Activated CD4-positive, alpha-beta T cell treated with anti-CD3 and anti-CD28 coated beads, Interleukin-2, Interleukin-4, amounts not matched to agents 100 ng/mL and 50 ng/mL, durations not matched to agents 16 hours and 8 hours (primary cell): ENCODE measurements at regions not wholly inside any gene's neighbourhood (a gene's known extent, or its start where the extent isn't known, plus 50 kb on each side); places are given as distances from the start of the nearest gene placed in this dataset.
A peak's percentile ranks its signal among the peaks of the same experiment; 100 is the strongest.

Source experiments
- DNase-seq: peaks from one replicate; pipeline ENCODE4 v3.0.0-alpha.2; 2020; ENCODE audit warnings: low spot score

DNA sequence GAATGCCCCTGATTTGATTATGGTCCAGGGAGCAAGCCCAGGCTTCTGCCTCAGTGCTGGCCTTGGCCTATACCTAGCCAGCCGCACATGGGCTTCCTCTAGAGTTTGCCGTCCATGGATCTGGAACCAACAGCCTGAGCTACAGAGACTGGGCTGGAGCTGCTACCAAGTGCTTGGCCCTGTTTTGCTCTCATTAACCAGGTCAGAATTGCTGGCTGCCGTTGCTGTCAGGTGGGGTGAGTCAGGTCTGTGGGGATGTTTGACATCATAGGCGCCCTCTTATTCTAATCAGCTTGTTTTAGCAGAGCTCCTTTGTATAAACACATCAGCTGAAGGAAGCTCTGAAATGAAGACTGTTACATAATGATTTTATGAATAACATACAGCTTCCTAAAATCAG is 83.1 kb upstream of the PHACTR2 start:
- DNase-seq, result no peak

DNA sequence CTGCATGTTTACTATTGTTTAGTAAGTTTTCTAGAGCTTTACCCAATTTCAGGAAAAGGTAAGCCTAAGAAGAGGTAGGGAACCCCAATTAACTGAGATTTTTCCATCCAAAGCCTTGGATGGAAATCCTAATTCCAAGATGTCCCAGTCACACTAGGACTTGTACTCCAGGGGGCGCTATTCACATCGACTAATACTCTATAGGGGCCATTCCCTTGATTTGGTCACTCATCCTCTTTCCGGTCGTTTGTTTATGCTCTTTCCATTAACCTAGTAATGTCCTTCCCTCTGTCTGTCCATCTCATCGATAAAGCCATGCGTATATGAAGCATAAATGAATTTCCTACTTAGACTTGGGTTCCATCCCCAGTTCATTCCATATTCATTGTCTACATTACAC is 80.8 kb upstream of the FUCA2 start:
- no peak for DNase-seq

DNA sequence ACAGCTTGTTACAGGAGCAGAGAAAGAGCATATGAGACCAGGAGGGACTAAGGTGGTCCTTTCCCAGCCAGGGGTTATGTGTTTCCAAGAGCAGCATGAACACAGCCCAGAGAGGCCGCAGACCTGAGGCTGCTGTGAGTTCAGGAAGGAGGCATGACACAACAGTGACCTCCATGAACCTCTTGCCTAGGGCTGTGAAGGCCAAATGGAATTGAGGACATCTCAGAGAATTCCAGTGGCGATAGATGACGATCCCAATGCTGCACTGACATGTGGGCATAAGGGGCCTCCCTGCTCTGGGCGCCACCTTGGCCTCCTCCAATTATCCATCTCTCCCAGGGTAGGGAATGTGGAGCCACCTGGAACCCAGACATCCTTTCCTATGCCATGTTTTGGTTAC is 79.9 kb upstream of the FUCA2 start:
- DNase-seq, result no peak

DNA sequence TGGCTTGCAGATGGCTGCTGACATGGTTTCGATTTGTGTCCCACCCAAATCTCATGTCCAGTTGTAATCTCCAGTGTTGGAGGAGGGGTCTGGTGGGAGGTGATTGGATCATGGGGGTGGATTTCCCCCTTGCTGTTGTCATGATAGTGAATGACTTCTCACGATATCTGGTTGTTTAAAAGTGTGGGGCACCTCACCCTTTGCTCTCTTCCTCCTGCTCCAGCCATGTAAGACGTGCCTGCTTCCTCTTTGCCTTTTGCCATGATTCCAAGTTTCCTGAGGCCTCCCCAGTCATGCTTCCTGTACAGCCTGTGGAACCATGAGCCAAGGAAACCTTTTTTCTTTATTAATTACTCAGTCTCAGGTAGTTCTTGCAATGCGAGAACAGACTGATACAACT is 77.6 kb upstream of the FUCA2 start:
- DNase-seq, result no peak

DNA sequence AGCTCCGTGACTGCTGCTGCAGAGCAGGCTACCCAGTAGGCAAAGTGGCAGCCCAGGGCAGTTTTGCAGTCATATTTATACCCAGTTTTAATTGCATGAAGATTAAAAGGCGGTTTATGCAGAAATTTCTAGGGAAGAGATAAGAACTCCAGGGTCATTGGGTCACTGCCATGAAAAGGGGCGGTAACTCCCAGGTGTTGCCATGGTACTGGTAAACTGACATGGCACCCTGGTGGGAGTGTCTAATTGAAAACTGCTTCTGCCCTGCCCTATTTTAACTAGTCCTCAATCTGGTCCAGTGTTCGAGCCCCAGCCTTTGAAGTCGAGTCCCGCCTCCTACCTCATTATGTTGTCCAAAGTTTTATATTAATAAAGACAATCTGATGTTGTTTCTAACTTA is 75.0 kb upstream of the FUCA2 start:
- no peak for DNase-seq

DNA sequence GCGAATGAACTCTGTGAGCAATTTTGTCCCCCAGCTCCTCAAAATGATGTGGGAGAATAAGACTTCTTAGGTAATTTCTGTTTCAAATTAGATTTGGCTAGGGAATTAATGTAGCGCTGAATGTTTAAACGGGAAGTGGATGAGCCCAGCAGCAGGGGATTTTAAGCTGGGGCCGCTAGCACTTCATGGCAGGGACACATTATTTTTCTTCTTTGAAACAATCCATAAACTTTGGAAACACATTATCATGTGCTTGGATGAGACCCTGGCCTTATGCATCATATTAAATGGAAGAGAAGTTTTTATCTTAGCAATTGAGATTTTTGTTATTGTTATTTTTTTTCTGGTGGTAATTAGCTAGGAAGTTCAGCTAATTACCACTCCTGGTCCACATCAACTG is 74.2 kb upstream of the FUCA2 start:
- DNase-seq, result no peak

DNA sequence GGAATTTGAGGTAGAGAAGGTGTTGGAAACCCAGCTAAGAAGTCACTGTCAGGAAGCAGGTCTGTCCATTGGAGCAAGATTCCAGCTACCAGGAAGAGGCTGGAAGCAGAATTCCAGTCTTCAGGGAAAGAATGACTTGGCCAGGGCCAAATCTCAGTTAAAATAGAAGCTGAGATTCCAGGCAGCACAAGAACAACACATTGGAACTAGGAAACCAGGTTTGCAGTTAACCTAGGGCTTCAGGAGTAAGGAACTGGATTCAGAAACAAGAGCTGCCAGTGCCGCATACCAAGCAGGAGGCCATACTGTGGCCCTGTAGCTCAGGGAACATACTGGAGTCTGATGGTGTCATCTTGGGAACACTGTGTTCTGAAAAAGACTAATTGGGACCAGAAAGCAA is 73.7 kb upstream of the FUCA2 start:
- no peak for DNase-seq

DNA sequence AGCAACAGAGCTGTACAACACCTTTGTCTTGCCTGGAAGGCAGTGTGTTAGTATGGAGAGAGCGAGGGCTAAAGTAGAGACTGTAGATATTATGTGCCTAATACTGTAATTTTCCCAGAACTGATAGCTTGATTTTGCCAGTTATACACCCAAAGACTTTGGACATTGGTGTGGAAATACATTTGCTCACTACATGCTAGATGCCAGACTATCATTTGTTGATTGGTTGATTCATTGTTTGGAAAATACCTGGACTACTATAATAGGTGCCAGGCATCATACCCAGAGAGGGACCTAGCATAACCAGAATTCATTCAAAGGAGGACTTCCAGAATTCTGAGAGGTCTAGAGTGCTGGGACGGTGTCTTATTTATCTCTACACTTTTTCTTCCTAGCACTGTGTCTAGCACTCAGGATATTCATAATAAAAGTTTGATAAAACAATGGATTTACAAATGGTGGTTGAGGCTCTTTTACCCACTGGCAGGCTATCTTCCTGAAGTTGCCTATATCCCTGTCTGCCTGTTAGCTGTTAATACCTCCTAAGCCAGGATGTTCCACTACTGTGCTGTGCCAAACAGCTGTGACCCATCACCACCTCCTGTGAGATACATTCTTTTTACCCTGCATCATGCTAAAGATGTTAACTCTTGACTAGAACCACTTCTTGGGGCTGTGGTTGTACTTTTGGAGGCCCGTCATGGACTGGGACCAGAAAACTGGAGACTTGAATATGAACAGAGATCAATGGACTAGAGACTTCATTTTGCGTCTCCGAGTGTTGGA is 72.2 kb upstream of the FUCA2 start:
- no peak for DNase-seq

DNA sequence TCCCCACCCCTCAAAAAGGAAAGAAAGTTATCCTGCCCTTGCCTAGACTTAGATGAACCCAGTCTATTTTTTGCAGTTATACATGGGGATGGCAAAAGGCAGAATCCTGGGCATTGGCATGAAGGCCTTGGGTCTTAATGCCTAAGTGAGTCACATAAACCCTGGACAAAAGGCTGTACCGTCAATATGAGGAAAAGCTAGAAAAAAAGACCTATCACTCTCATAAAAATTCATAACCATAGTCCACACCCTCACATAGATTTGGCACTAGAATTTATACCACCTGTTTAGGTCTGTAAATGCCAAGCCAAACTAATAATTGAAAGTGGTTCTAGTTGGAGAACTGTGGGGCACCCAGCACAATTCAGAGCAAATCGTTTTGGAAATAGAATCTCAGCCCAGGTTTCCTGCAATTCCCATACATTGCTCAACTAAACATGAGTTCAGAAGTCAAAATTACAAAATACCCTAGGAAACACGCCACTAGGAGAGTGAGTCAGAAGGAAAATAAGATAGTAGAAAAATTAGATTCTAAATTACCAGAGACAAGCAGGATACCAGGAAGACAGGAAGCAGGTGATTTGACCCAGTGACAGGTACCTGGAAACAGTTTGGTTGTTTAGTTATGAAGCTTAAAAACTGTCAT is 70.4 kb upstream of the FUCA2 start:
- DNase-seq, result no peak

DNA sequence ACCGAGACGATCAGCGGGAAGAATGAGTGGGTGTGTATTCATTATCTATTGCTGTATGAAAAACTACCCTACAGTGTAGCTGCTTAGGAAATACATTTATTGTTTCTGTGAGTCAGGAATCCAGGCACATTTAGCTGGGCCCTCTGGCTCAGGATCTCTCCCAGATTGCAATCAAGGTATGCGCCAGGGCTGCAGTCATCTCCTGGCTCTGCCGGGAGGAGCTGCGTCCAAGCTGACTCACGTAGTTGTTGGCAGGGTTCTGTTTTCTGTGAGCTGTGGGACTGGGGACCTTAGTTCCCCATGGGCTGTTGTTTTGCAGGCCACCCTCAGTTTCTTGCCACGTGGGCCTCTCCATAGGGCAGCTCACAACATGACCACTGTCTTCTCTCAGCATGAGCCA is 68.2 kb upstream of the FUCA2 start:
- no peak for DNase-seq

DNA sequence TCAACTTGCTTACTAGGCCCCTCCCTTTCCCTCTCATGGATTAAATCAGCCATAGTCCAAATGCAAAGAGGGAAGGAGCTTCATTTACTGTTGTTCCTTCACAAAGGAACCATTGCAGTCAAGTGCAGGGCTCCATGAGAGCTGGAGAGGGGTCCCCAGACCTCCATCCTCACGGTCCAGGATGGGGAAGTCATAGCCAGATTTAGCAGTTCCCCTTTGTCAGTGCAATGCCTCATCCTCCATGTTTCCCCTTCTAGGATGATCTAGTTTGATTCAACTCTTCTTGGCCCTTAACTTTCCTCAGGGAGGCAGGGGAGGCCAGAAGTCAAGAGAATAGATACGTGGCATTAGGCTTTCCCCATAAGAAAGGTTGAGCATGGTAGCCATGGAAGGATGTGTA is 66.5 kb upstream of the FUCA2 start:
- no peak for DNase-seq

DNA sequence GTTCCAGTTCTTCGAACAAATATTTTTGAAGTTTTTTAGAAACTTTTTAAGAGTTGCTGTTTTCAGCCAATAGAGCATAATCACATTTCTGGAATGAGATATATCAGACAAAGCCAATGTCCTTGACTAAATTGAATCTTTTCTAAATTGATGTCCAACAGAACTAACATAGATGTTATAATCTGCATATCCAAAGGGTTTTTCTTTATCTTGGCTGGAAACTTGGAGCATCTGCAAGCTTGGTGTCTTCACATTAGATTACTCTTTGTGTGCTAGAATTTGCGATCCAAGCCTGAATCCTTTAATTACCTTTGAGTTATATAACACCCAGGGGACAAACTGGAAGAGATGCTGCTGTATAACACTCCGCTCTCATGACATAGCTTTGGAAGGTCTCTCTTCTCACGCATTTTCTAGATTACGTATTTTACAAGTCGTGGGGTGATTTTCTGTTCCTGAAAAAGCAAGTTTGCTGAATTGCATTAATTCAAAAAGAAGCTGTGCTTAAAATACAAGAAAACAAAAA is 64.4 kb upstream of the FUCA2 start:
- DNase-seq, result no peak

DNA sequence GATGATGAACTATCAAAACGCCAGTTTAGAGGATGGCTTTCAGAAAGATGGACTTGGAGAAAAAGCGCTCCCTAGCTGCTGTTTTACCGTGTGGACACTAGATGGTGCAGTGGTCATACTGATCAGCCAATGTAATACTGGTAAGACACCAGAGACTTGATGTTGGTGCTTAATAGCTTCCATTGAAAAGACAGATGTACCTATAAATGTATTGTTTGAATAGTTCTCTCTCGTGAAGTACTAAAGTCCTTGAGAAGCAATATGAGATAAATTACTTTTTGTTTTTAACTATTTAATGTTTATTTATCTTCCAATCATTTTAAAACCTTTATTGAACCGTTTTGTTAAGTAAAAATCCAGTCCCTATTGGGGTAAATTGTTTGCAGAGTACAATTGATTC is 63.9 kb upstream of the FUCA2 start:
- DNase-seq, result peak; percentile 76

DNA sequence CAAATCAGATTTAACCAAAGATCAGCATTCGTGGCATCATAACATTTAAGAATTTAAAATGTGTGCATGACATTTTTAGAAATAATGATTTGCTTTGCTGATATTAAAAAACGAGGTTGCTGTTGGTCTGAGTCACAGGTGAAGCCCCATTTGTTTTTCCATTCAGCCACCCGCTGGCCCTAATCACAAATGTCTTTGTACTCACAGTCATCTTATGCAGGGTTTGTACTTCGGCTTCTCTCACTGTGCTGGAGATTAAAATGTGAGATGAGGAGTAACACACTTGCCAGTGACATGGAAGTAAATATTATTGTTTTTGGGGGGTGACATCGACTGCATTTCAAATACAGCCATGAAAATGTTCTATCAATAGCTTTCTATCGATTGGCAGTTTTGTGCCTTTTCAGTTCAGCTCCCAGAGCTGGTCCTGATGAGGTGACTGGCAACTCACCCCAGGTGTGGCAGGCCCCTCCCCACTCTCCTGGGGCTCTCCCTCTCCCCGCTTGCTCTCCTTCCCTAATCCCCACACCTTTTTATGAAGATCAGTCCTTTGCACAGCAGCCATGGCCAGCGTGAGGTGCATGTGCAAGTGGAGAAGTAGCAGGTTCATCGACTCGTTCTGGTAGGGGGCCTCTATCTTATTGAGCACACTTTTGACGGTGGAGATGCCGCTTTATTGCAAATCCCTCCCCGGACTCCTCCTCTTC is 58.8 kb upstream of the FUCA2 start:
- DNase-seq, result no peak

DNA sequence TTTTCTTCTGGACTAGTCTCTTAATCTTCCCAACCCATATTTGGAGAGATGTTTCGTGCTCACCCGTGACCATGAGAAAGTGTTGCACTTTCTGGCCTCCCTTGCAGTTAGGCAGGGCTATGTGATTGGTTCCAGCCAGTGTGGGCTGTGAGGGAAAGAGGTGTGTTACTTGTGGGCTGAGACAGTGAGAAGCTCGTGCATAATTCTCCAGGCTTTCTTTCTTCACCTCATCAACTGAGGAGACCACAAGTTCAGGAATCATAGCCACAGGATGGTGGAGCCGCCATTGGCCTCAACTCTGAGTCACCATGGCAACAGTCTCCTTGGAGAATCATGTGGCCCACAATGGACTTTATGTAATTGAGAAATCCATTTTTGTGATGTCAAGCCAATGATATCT is 57.5 kb upstream of the FUCA2 start:
- no peak for DNase-seq

DNA sequence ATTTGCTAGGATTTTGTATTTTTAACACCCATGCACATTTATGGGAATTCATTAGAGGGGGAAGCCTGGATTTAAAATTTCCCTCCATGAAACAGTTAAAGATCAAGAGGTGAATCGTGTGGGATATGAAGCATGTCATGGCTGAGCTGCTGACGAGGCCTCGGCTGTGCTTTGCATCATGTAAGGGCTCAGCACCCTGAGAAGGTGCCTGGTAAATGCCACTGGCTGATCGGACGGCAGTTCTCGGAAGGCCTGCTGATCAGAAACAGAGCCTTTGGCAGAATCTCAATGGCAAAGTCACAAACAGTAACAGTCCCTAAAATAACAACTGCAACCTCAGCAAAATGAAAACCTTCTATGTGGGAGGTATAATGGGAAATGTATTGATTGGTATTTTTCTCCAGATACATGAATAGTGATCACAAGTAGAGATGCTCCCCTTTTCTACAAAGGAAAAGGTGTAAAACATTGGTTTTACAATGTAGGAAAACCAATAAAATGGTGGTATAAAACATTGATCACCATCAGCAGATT is 53.0 kb upstream of the FUCA2 start:
- DNase-seq, result no peak

DNA sequence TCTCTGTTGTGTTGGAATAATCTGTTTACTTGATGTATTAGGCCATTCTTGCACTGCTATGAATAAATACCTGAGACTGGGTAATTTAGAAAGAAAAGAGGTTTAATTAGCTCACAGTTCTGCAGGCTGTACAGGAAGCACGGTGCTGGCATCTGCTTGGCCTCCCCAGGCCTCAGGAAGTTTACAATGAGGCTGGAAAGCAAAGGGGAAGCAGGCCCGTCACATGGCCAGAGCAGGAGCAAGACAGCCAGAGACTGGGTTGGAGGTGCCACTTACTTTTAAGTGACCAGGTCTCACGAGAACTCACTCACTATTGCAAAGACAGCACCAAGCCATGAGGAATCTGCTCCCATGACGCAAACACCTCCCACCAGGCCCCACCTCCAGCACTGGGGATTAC is 50.6 kb upstream of the FUCA2 start:
- DNase-seq, result no peak
